SK-N-SH (cell line): ENCODE measurements at regions not wholly inside any gene's neighbourhood (a gene's known extent, or its start where the extent isn't known, plus 50 kb on each side); places are given as distances from the start of the nearest gene placed in this dataset.

ENCODE experiments used
- GABPA ChIP-seq: IDR thresholded peaks from 2 replicates; pipeline ENCODE4 v1.4.0; 2012; ENCODE audit warnings: low read depth, mild to moderate bottlenecking
- MXI1 ChIP-seq: IDR thresholded peaks from 2 replicates; pipeline ENCODE4 v1.6.1; 2012; ENCODE audit warnings: mild to moderate bottlenecking, low read depth, low read length, improper control_type of control experiment
- TF ChIP-seq, protein P1 (sequence below): fragments of 200-600 bp; sonication (generic); IDR thresholded peaks from 2 replicates; pipeline ENCODE4 v1.6.1; 2017; ENCODE audit warnings: antibody characterized with exemption, mild to moderate bottlenecking, moderate library complexity

DNA sequence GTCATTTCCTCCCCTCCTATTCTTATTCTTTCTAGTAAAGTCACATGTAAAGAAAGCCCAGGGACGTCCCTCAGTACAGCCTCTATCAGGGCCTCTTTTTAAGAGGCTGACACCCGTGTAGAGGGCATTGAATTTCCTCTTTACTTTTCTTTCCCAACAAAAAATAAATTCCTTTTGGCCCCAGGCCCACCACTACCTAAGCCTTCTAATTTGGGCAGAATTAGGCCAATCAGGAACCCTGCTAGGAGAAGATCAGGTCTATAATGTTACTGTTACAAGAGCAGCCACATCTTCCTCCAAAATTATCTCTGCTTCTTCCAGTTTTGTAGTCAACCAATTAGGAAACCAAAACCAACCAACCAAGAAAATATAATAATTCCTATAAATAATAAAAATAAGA, 189.6 kb upstream of the NREP start:
- TF ChIP-seq, protein P1, sequence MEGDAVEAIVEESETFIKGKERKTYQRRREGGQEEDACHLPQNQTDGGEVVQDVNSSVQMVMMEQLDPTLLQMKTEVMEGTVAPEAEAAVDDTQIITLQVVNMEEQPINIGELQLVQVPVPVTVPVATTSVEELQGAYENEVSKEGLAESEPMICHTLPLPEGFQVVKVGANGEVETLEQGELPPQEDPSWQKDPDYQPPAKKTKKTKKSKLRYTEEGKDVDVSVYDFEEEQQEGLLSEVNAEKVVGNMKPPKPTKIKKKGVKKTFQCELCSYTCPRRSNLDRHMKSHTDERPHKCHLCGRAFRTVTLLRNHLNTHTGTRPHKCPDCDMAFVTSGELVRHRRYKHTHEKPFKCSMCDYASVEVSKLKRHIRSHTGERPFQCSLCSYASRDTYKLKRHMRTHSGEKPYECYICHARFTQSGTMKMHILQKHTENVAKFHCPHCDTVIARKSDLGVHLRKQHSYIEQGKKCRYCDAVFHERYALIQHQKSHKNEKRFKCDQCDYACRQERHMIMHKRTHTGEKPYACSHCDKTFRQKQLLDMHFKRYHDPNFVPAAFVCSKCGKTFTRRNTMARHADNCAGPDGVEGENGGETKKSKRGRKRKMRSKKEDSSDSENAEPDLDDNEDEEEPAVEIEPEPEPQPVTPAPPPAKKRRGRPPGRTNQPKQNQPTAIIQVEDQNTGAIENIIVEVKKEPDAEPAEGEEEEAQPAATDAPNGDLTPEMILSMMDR: no peak
- TF ChIP-seq MXI1: no peak
- TF ChIP-seq GABPA: no peak
